OCI-LY1 (cell line): ENCODE measurements at regions not wholly inside any gene's neighbourhood (a gene's known extent, or its start where the extent isn't known, plus 50 kb on each side); places are given as distances from the start of the nearest gene placed in this dataset.

Experiments
- H2AFZ ChIP-seq: fragments of 200-600 bp; sonication (generic), shearing (Covaris generic); 2 replicates; pipeline ENCODE4 v1.6.0; 2014; ENCODE audit warnings: antibody characterized with exemption, mild to moderate bottlenecking, low read length
- H3F3A ChIP-seq: fragments of 200-600 bp; sonication (generic), shearing (Covaris generic); 2 replicates; pipeline ENCODE4 v1.6.0; 2014; ENCODE audit warnings: mild to moderate bottlenecking, antibody characterized with exemption, low read length, moderate library complexity; ENCODE audit not compliant: insufficient read depth
- H3K27ac ChIP-seq: fragments of 200-600 bp; sonication (generic); 2 replicates; pipeline ENCODE4 v1.5.1; 2014; ENCODE audit warnings: low read length, mixed run types, mild to moderate bottlenecking, low read depth; ENCODE audit not compliant: poor library complexity, severe bottlenecking
- H3K27me3 ChIP-seq: fragments of 200-600 bp; sonication (generic); 2 replicates; pipeline ENCODE4 v1.6.0; 2014; ENCODE audit warnings: antibody characterized with exemption, mild to moderate bottlenecking, low read length, moderate library complexity; ENCODE audit not compliant: insufficient read depth
- H3K36me3 ChIP-seq: fragments of 200-600 bp; sonication (generic); 2 replicates; pipeline ENCODE4 v1.6.1; 2014; ENCODE audit warnings: mild to moderate bottlenecking, antibody characterized with exemption, low read length, moderate library complexity, mixed read lengths; ENCODE audit not compliant: insufficient read depth
- H3K4me1 ChIP-seq: fragments of 200-600 bp; sonication (generic); 2 replicates; pipeline ENCODE4 v1.5.1; 2014; ENCODE audit warnings: mild to moderate bottlenecking, low read length, moderate library complexity; ENCODE audit not compliant: insufficient read depth, severe bottlenecking
- H3K4me2 ChIP-seq: fragments of 200-600 bp; sonication (generic), shearing (Covaris generic); 2 replicates; pipeline ENCODE4 v1.6.1; 2014; ENCODE audit warnings: low read length
- H3K4me3 ChIP-seq: fragments of 200-600 bp; sonication (generic); 2 replicates; pipeline ENCODE4 v1.5.1; 2014; ENCODE audit warnings: low read length, low read depth, mild to moderate bottlenecking, mixed read lengths; ENCODE audit not compliant: poor library complexity, severe bottlenecking
- H3K79me2 ChIP-seq: fragments of 200-600 bp; shearing (Covaris generic); 2 replicates; pipeline ENCODE4 v1.6.1; 2016; ENCODE audit warnings: mixed run types, low read length, mixed read lengths; ENCODE audit not compliant: insufficient read depth
- H3K9ac ChIP-seq: fragments of 200-600 bp; sonication (generic), shearing (Covaris generic); 2 replicates; pipeline ENCODE4 v1.6.1; 2014; ENCODE audit warnings: mild to moderate bottlenecking, low read length, mixed read lengths
- H3K9me2 ChIP-seq: fragments of 200-600 bp; sonication (generic), shearing (Covaris generic); 2 replicates; pipeline ENCODE4 v1.6.1; 2014; ENCODE audit warnings: low read depth, mild to moderate bottlenecking, low read length, mixed read lengths
- H3K9me3 ChIP-seq: fragments of 200-600 bp; shearing (Covaris generic); 2 replicates; pipeline ENCODE4 v1.6.1; 2014; ENCODE audit warnings: low read length, mixed read lengths
- H4K20me1 ChIP-seq: fragments of 200-600 bp; sonication (generic), shearing (Covaris generic); 2 replicates; pipeline ENCODE4 v1.6.0; 2016; ENCODE audit warnings: mild to moderate bottlenecking, low read length; ENCODE audit not compliant: insufficient read depth
- CTCF ChIP-seq: fragments of 200-600 bp; sonication (generic), shearing (Covaris generic); IDR thresholded peaks from 2 replicates; pipeline ENCODE4 v1.5.1; 2017; ENCODE audit warnings: mild to moderate bottlenecking, antibody characterized with exemption, low read length, moderate library complexity, mixed read lengths
- EZH2 ChIP-seq: fragments of 200-600 bp; sonication (generic), shearing (Covaris generic); IDR thresholded peaks from 2 replicates; pipeline ENCODE4 v1.8.0; 2017; ENCODE audit warnings: borderline replicate concordance, mixed run types, mild to moderate bottlenecking, antibody characterized with exemption, low read length, moderate library complexity, mixed read lengths

DNA sequence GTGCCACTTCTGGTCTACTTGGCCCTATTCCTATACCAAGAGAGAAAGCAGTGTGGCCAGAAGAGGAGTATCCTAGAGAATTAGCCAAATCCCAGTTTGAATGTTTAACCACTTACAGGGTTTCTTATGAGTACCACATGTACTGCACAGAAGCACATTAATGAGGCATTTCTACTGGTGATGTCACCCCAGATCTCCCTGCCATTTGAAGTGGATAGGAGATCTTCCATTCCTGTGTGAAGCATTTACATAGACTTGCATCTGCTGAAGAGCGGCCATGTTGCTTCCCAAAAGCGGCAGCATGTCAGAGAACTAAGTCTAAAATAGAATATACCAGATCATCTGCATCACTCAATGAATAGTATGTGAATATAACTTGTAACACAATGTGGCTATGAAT lies 108.4 kb upstream of the TUSC7 start:
- Histone ChIP-seq H3F3A (no peaks in the 10 kb centered on the region), H3K9me2 (no peaks in the 10 kb centered on the region), H4K20me1 (no peaks in the 10 kb centered on the region), H2AFZ (no peak overlapping the region), H3K4me3 (no peak overlapping the region), H3K27me3 (no peaks in the 10 kb centered on the region), H3K4me2 (no peak overlapping the region), H3K36me3 (no peaks in the 10 kb centered on the region), H3K27ac (no peak overlapping the region), H3K79me2 (no peaks in the 10 kb centered on the region), H3K4me1 (no peaks in the 10 kb centered on the region), H3K9me3 (no peaks in the 10 kb centered on the region), H3K9ac (no peak overlapping the region)
- no peak for TF ChIP-seq CTCF
- no peak for TF ChIP-seq EZH2

DNA sequence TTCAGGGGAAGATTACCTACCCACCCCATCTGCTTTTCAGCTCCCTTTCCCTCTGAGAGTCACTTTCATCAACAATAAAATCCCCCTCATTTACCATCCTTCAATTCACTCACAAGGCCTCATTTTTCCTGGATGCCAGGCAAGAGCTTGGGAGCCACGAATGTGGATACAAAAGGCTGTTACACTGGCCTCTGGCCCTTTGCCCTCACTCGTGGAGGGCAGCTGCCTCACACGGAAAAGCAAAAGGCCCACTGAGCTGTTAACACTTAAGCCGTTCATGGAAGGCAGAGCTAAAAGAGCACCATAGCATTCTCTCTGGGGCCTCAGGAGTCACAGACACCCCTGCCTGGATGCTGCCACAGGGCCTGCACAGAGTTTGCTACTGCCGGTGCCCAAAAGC lies 102.4 kb upstream of the TUSC7 start:
- Histone ChIP-seq H3K79me2 (no peaks in the 10 kb centered on the region), H3K9me3 (no peaks in the 10 kb centered on the region), H3K9ac (no peak overlapping the region), H4K20me1 (no peaks in the 10 kb centered on the region), H3K4me2 (no peak overlapping the region), H3F3A (no peaks in the 10 kb centered on the region), H3K4me3 (no peak overlapping the region), H3K27me3 (no peaks in the 10 kb centered on the region), H3K36me3 (no peaks in the 10 kb centered on the region), H3K27ac (no peak overlapping the region), H3K9me2 (no peaks in the 10 kb centered on the region), H2AFZ (no peak overlapping the region), H3K4me1 (no peaks in the 10 kb centered on the region)
- no peak for TF ChIP-seq CTCF
- TF ChIP-seq EZH2 = no peak

- no peaks in the 10 kb centered on the region for H3K9me2 ChIP-seq
- no peaks in the 10 kb centered on the region for H3K79me2 ChIP-seq
- no peak overlapping the region for H3K4me3 ChIP-seq
- no peaks in the 10 kb centered on the region for H3F3A ChIP-seq
- H3K27ac ChIP-seq = no peak overlapping the region
- H3K36me3 ChIP-seq = no peaks in the 10 kb centered on the region
- H4K20me1 ChIP-seq = no peaks in the 10 kb centered on the region
- no peaks in the 10 kb centered on the region for H3K27me3 ChIP-seq
- TF ChIP-seq EZH2 = no peak
- no peak for TF ChIP-seq CTCF
- no peak overlapping the region for H2AFZ ChIP-seq
- H3K9ac ChIP-seq = no peak overlapping the region
- no peaks in the 10 kb centered on the region for H3K9me3 ChIP-seq
- no peaks in the 10 kb centered on the region for H3K4me1 ChIP-seq
- H3K4me2 ChIP-seq = no peak overlapping the region
Measured at GRCh38 chr3:116610124-116610523, 99.5 kb upstream of the TUSC7 start.
